ENCODE measurements at regions not wholly inside any gene's neighbourhood (a gene's known extent, or its start where the extent isn't known, plus 50 kb on each side); places are given as distances from the start of the nearest gene placed in this dataset.
"Not testable (repeated sequence)": the region's sequence is repeated elsewhere in the genome, so short reads cannot be mapped to it uniquely, and the experiment has no call there.

GRCh38 chr4:72919464-72919863 is 150.1 kb downstream of the COX18 start:
- Mint-ChIP-seq H3K27me3 (ENCODE audit: low read depth) (no peaks in the 10 kb centered on the region), H3K4me3 (no peak overlapping the region), H3K27ac (no peak overlapping the region), H3K9me3 (no peaks in the 10 kb centered on the region), H3K4me1 (ENCODE audit: low read depth) (no peaks in the 10 kb centered on the region), H3K36me3 (ENCODE audit: low read depth) (no peaks in the 10 kb centered on the region)

- Mint-ChIP-seq H3K27ac (no peak overlapping the region), H3K36me3 (ENCODE audit: low read depth) (no peaks in the 10 kb centered on the region), H3K4me1 (ENCODE audit: low read depth) (no peaks in the 10 kb centered on the region), H3K9me3 (no peaks in the 10 kb centered on the region), H3K4me3 (no peak overlapping the region), H3K27me3 (ENCODE audit: low read depth) (no peaks in the 10 kb centered on the region)
Measured at GRCh38 chr4:72918362-72918761, 151.2 kb downstream of the COX18 start.

- Mint-ChIP-seq H3K27me3 (ENCODE audit: low read depth) (no peaks in the 10 kb centered on the region), H3K4me3 (no peak overlapping the region), H3K27ac (no peak overlapping the region), H3K4me1 (ENCODE audit: low read depth) (no peaks in the 10 kb centered on the region), H3K36me3 (ENCODE audit: low read depth) (no peaks in the 10 kb centered on the region), H3K9me3 (no peaks in the 10 kb centered on the region)
Measured at GRCh38 chr4:72911316-72911715, 158.2 kb downstream of the COX18 start.

- no peaks in the 10 kb centered on the region for H3K4me1 Mint-ChIP-seq (ENCODE audit: low read depth)
- no peak overlapping the region for H3K4me3 Mint-ChIP-seq
- H3K27me3 Mint-ChIP-seq (ENCODE audit: low read depth): no peaks in the 10 kb centered on the region
- H3K27ac Mint-ChIP-seq: no peak overlapping the region
- H3K9me3 Mint-ChIP-seq: no peaks in the 10 kb centered on the region
- no peaks in the 10 kb centered on the region for H3K36me3 Mint-ChIP-seq (ENCODE audit: low read depth)
Measured at GRCh38 chr4:72909461-72909860, 160.1 kb downstream of the COX18 start.

GRCh38 chr4:72902354-72902753 is 167.2 kb downstream of the COX18 start:
- no peaks in the 10 kb centered on the region for H3K4me1 Mint-ChIP-seq (ENCODE audit: low read depth)

GRCh38 chr4:72901553-72901952 is 168.0 kb downstream of the COX18 start:
- H3K27me3 Mint-ChIP-seq (ENCODE audit: low read depth): no peaks in the 10 kb centered on the region
- H3K9me3 Mint-ChIP-seq: no peaks in the 10 kb centered on the region
- no peak overlapping the region for H3K4me3 Mint-ChIP-seq
- H3K4me1 Mint-ChIP-seq (ENCODE audit: low read depth): no peaks in the 10 kb centered on the region
- no peak overlapping the region for H3K27ac Mint-ChIP-seq
- no peaks in the 10 kb centered on the region for H3K36me3 Mint-ChIP-seq (ENCODE audit: low read depth)

More at GRCh38 chr4:72902354-72902753, 167.2 kb downstream of the COX18 start:
- no peaks in the 10 kb centered on the region for H3K36me3 Mint-ChIP-seq (ENCODE audit: low read depth)
- no peak overlapping the region for H3K27ac Mint-ChIP-seq
- no peaks in the 10 kb centered on the region for H3K27me3 Mint-ChIP-seq (ENCODE audit: low read depth)
- no peak overlapping the region for H3K4me3 Mint-ChIP-seq
- H3K9me3 Mint-ChIP-seq: no peaks in the 10 kb centered on the region

- H3K9me3 Mint-ChIP-seq: no peaks in the 10 kb centered on the region
- no peak overlapping the region for H3K4me3 Mint-ChIP-seq
- no peaks in the 10 kb centered on the region for H3K4me1 Mint-ChIP-seq (ENCODE audit: low read depth)
- no peak overlapping the region for H3K27ac Mint-ChIP-seq
- H3K27me3 Mint-ChIP-seq (ENCODE audit: low read depth): no peaks in the 10 kb centered on the region
- H3K36me3 Mint-ChIP-seq (ENCODE audit: low read depth): no peaks in the 10 kb centered on the region
Measured at GRCh38 chr4:72900952-72901351, 168.6 kb downstream of the COX18 start.

- H3K4me3 Mint-ChIP-seq: no peak overlapping the region
- no peaks in the 10 kb centered on the region for H3K9me3 Mint-ChIP-seq
- no peak overlapping the region for H3K27ac Mint-ChIP-seq
- no peaks in the 10 kb centered on the region for H3K27me3 Mint-ChIP-seq (ENCODE audit: low read depth)
- no peaks in the 10 kb centered on the region for H3K36me3 Mint-ChIP-seq (ENCODE audit: low read depth)
- H3K4me1 Mint-ChIP-seq (ENCODE audit: low read depth): no peaks in the 10 kb centered on the region
Measured at GRCh38 chr4:72899621-72900020, 169.9 kb downstream of the COX18 start.

GRCh38 chr4:72899214-72899613 is 170.3 kb downstream of the COX18 start:
- Mint-ChIP-seq H3K4me1 (ENCODE audit: low read depth) (no peaks in the 10 kb centered on the region), H3K4me3 (no peak overlapping the region), H3K27me3 (ENCODE audit: low read depth) (no peaks in the 10 kb centered on the region), H3K27ac (no peak overlapping the region), H3K36me3 (ENCODE audit: low read depth) (no peaks in the 10 kb centered on the region), H3K9me3 (no peaks in the 10 kb centered on the region)

GRCh38 chr4:72896515-72896914 is 173.0 kb downstream of the COX18 start:
- Mint-ChIP-seq H3K36me3 (ENCODE audit: low read depth) (no peaks in the 10 kb centered on the region), H3K4me1 (ENCODE audit: low read depth) (no peaks in the 10 kb centered on the region), H3K27me3 (ENCODE audit: low read depth) (peaks cover 5% of the 10 kb centered on the region), H3K4me3 (no peak overlapping the region), H3K9me3 (no peaks in the 10 kb centered on the region), H3K27ac (no peak overlapping the region)

GRCh38 chr4:72895408-72895807 is 174.1 kb downstream of the COX18 start:
- Mint-ChIP-seq H3K4me3 (no peak overlapping the region), H3K4me1 (ENCODE audit: low read depth) (no peaks in the 10 kb centered on the region), H3K27ac (no peak overlapping the region), H3K36me3 (ENCODE audit: low read depth) (no peaks in the 10 kb centered on the region), H3K9me3 (no peaks in the 10 kb centered on the region), H3K27me3 (ENCODE audit: low read depth) (peaks cover 5% of the 10 kb centered on the region)

GRCh38 chr4:72893354-72894066 is 176.0 kb downstream of the COX18 start:
- peaks cover 5% of the 10 kb centered on the region for H3K27me3 Mint-ChIP-seq (ENCODE audit: low read depth)
- H3K27ac Mint-ChIP-seq: no peak overlapping the region
- no peaks in the 10 kb centered on the region for H3K9me3 Mint-ChIP-seq
- no peaks in the 10 kb centered on the region for H3K36me3 Mint-ChIP-seq (ENCODE audit: low read depth)
- no peak overlapping the region for H3K4me3 Mint-ChIP-seq
- no peaks in the 10 kb centered on the region for H3K4me1 Mint-ChIP-seq (ENCODE audit: low read depth)

GRCh38 chr4:72888331-72888730 is 181.2 kb downstream of the COX18 start:
- Mint-ChIP-seq H3K4me3 (no peak overlapping the region), H3K27ac (no peak overlapping the region), H3K4me1 (ENCODE audit: low read depth) (no peaks in the 10 kb centered on the region), H3K27me3 (ENCODE audit: low read depth) (peaks cover under 1% of the 10 kb centered on the region), H3K36me3 (ENCODE audit: low read depth) (no peaks in the 10 kb centered on the region), H3K9me3 (no peaks in the 10 kb centered on the region)

- Mint-ChIP-seq H3K27me3 (ENCODE audit: low read depth) (no peaks in the 10 kb centered on the region), H3K27ac (no peak overlapping the region), H3K36me3 (ENCODE audit: low read depth) (no peaks in the 10 kb centered on the region), H3K4me1 (ENCODE audit: low read depth) (no peaks in the 10 kb centered on the region), H3K9me3 (no peaks in the 10 kb centered on the region), H3K4me3 (no peak overlapping the region)
Measured at GRCh38 chr4:72887152-72887551, 182.4 kb downstream of the COX18 start.

- Mint-ChIP-seq H3K9me3 (no peaks in the 10 kb centered on the region), H3K27me3 (ENCODE audit: low read depth) (no peaks in the 10 kb centered on the region), H3K27ac (no peak overlapping the region), H3K4me1 (ENCODE audit: low read depth) (no peaks in the 10 kb centered on the region), H3K4me3 (no peak overlapping the region), H3K36me3 (ENCODE audit: low read depth) (no peaks in the 10 kb centered on the region)
Measured at GRCh38 chr4:72886602-72887001, 182.9 kb downstream of the COX18 start.

- H3K9me3 Mint-ChIP-seq; H3K4me1 Mint-ChIP-seq (ENCODE audit: low read depth); H3K4me3 Mint-ChIP-seq; H3K36me3 Mint-ChIP-seq (ENCODE audit: low read depth); H3K27ac Mint-ChIP-seq; H3K27me3 Mint-ChIP-seq (ENCODE audit: low read depth): not testable (repeated sequence)
Measured at GRCh38 chr4:72884225-72884624, 185.3 kb downstream of the COX18 start.
